ENCODE measurements at regions not wholly inside any gene's neighbourhood (a gene's known extent, or its start where the extent isn't known, plus 50 kb on each side); places are given as distances from the start of the nearest gene placed in this dataset.

GRCh38 chr4:157918036-157918832 lies 254.6 kb downstream of the GASK1B start:
- no peak for DNase-seq (ENCODE audit: low read depth)
- no peak for TF ChIP-seq CTCF (IDR thresholded peaks at IDR 0.05; ENCODE audit: low read length, missing control alignments)
- no peak overlapping the region for H3K4me3 ChIP-seq (replicated peaks; ENCODE audit: low read depth, low read length)

GRCh38 chr4:157912212-157912611 lies 260.6 kb downstream of the GASK1B start:
- TF ChIP-seq CTCF (IDR thresholded peaks at IDR 0.05; ENCODE audit: low read length, missing control alignments): no peak
- no peak overlapping the region for H3K4me3 ChIP-seq (replicated peaks; ENCODE audit: low read depth, low read length)
- DNase-seq (ENCODE audit: low read depth): no peak

- TF ChIP-seq CTCF (IDR thresholded peaks at IDR 0.05; ENCODE audit: low read length, missing control alignments): no peak
- H3K4me3 ChIP-seq (replicated peaks; ENCODE audit: low read depth, low read length): no peak overlapping the region
- DNase-seq (ENCODE audit: low read depth): no peak
Observed at GRCh38 chr4:157911662-157912061, 261.2 kb downstream of the GASK1B start.

- TF ChIP-seq CTCF (IDR thresholded peaks at IDR 0.05; ENCODE audit: low read length, missing control alignments): no peak
- no peak for DNase-seq (ENCODE audit: low read depth)
- no peak overlapping the region for H3K4me3 ChIP-seq (replicated peaks; ENCODE audit: low read depth, low read length)
Observed at GRCh38 chr4:157908691-157909090, 264.1 kb downstream of the GASK1B start.

GRCh38 chr4:157908031-157908430 lies 264.8 kb downstream of the GASK1B start:
- no peak overlapping the region for H3K4me3 ChIP-seq (replicated peaks; ENCODE audit: low read depth, low read length)
- no peak for TF ChIP-seq CTCF (IDR thresholded peaks at IDR 0.05; ENCODE audit: low read length, missing control alignments)

GRCh38 chr4:157907226-157907946 lies 265.4 kb downstream of the GASK1B start:
- no peak for DNase-seq (ENCODE audit: low read depth)
- TF ChIP-seq CTCF (IDR thresholded peaks at IDR 0.05; ENCODE audit: low read length, missing control alignments): no peak
- H3K4me3 ChIP-seq (replicated peaks; ENCODE audit: low read depth, low read length): no peak overlapping the region

More at GRCh38 chr4:157908031-157908430, 264.8 kb downstream of the GASK1B start:
- DNase-seq (ENCODE audit: low read depth): no peak

Data from fibroblast of pulmonary artery (primary cell).